K562 (cell line): ENCODE measurements at regions not wholly inside any gene's neighbourhood (a gene's known extent, or its start where the extent isn't known, plus 50 kb on each side); places are given as distances from the start of the nearest gene placed in this dataset.

Experiments
- ARID2 ChIP-seq: fragments of 450-650 bp; IDR thresholded peaks from 2 replicates; pipeline ENCODE4 v1.6.1; 2017; ENCODE audit warnings: antibody characterized with exemption, mild to moderate bottlenecking
- CREB1 ChIP-seq, 2 experiments: sonication (generic) in 1 of 2; formaldehyde crosslinking in 1 of 2; IDR thresholded peaks; 2 replicates each; pipeline versions ENCODE4 v1.6.1 to v1.8.0; 2012 to 2022; ENCODE audit warnings: inconsistent platforms in 1 of 2, mild to moderate bottlenecking in 1 of 2, missing genetic modification reagents in 1 of 2, moderate library complexity in 1 of 2
- FOXJ2 ChIP-seq: fragments of 200-800 bp; sonication (Bioruptor generic); IDR thresholded peaks from 2 replicates; pipeline ENCODE4 v1.6.1; 2016; ENCODE audit warnings: missing genetic modification characterization, missing compliant biosample characterization
- FOXM1 ChIP-seq, 2 experiments: fragments of 450-650 bp in 1 of 2; sonication (generic) in 1 of 2; formaldehyde crosslinking in 1 of 2; IDR thresholded peaks; 2 replicates each; pipeline versions ENCODE4 v1.6.1 to v1.9.0; 2017 to 2022; ENCODE audit warnings: low read depth in 2 of 2, mild to moderate bottlenecking in 2 of 2, missing genetic modification reagents in 1 of 2, moderate library complexity in 1 of 2
- MXI1 ChIP-seq: IDR thresholded peaks from 2 replicates; pipeline ENCODE4 v1.6.1; 2011; ENCODE audit warnings: low read depth, mild to moderate bottlenecking, improper control_type of control experiment, low read length
- MYNN ChIP-seq, 2 experiments: sonication (generic); formaldehyde crosslinking in 1 of 2; IDR thresholded peaks; 2 replicates each; pipeline versions ENCODE4 v1.5.0 to v1.6.1; 2016 to 2020; ENCODE audit warnings: antibody characterized with exemption in 1 of 2, missing genetic modification reagents in 1 of 2
- OTX1 ChIP-seq: fragments of 450-650 bp; formaldehyde crosslinking; IDR thresholded peaks from 2 replicates; pipeline ENCODE4 v1.4.0; 2022; ENCODE audit warnings: mild to moderate bottlenecking
- POLR2G ChIP-seq: fragments of 200-400 bp; formaldehyde crosslinking; IDR thresholded peaks from 2 replicates; pipeline ENCODE4 v1.6.1; 2017; ENCODE audit warnings: low read depth, mild to moderate bottlenecking, antibody characterized with exemption, low read length, moderate library complexity
- SREBF2 ChIP-seq: sonication (generic); formaldehyde crosslinking; IDR thresholded peaks from 2 replicates; pipeline ENCODE4 v1.4.0; 2020; ENCODE audit warnings: mild to moderate bottlenecking, missing genetic modification reagents
- TF ChIP-seq, protein P1 (sequence below), 3 experiments: IDR thresholded peaks in 2 of 3; conservative IDR thresholded peaks in 1 of 3; 2 replicates each; pipeline ENCODE4 v1.5.1; 2011 to 2012; ENCODE audit warnings: low read length in 3 of 3, mild to moderate bottlenecking in 3 of 3, control low read depth in 2 of 3, improper control_type of control experiment in 1 of 3, inconsistent platforms in 1 of 3, low read depth in 1 of 3, mixed read lengths in 1 of 3, moderate library complexity in 1 of 3; ENCODE audit not compliant: insufficient read depth in 2 of 3
- TF ChIP-seq, protein P2 (sequence below), 2 experiments: IDR thresholded peaks; 2 replicates each; pipeline ENCODE4 v1.6.1; 2012; ENCODE audit warnings: improper control_type of control experiment in 2 of 2, low read depth in 2 of 2, low read length in 2 of 2, borderline replicate concordance in 1 of 2
- TF ChIP-seq, protein P3 (sequence below): sonication (generic); formaldehyde crosslinking; IDR thresholded peaks from 2 replicates; pipeline ENCODE4 v1.8.0; 2022; ENCODE audit warnings: mild to moderate bottlenecking, missing genetic modification reagents

DNA sequence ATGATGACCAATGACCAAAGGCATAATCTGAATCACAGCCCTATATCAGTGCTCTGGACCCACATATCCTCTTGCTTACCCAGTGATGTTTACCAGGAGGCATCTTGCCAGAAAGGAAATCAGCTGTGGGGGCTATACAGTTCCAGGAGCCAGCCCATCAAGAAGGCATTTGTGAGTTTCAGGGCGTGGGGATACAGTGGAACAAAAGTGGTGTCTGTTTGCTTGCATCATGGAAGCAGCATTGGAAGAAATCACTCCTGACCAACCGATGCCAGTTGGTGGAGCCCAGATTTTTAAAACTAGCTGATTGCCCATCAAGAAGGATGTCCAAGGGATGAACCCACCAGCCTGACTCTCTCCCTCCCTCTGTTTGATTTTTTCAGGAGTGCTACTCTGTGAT lies 106.5 kb upstream of the EGFLAM start:
- TF ChIP-seq MYNN (IDR thresholded peaks at IDR 0.05): no peak
- no peak for TF ChIP-seq MYNN (CRISPR knock-in tag; IDR thresholded peaks at IDR 0.05)
- no peak for TF ChIP-seq OTX1
- TF ChIP-seq, protein P1, sequence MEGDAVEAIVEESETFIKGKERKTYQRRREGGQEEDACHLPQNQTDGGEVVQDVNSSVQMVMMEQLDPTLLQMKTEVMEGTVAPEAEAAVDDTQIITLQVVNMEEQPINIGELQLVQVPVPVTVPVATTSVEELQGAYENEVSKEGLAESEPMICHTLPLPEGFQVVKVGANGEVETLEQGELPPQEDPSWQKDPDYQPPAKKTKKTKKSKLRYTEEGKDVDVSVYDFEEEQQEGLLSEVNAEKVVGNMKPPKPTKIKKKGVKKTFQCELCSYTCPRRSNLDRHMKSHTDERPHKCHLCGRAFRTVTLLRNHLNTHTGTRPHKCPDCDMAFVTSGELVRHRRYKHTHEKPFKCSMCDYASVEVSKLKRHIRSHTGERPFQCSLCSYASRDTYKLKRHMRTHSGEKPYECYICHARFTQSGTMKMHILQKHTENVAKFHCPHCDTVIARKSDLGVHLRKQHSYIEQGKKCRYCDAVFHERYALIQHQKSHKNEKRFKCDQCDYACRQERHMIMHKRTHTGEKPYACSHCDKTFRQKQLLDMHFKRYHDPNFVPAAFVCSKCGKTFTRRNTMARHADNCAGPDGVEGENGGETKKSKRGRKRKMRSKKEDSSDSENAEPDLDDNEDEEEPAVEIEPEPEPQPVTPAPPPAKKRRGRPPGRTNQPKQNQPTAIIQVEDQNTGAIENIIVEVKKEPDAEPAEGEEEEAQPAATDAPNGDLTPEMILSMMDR (IDR thresholded peaks at IDR 0.05 in 2 of 3, conservative IDR thresholded peaks at IDR 0.05 in 1 of 3; ENCODE audit: insufficient read depth in 2 of 3, low read depth in 1 of 3, low read length in 3 of 3): no peak
- TF ChIP-seq POLR2G: no peak
- TF ChIP-seq FOXJ2 (tag): no peak
- TF ChIP-seq MXI1: no peak
- TF ChIP-seq ARID2: no peak
- TF ChIP-seq, protein P2, sequence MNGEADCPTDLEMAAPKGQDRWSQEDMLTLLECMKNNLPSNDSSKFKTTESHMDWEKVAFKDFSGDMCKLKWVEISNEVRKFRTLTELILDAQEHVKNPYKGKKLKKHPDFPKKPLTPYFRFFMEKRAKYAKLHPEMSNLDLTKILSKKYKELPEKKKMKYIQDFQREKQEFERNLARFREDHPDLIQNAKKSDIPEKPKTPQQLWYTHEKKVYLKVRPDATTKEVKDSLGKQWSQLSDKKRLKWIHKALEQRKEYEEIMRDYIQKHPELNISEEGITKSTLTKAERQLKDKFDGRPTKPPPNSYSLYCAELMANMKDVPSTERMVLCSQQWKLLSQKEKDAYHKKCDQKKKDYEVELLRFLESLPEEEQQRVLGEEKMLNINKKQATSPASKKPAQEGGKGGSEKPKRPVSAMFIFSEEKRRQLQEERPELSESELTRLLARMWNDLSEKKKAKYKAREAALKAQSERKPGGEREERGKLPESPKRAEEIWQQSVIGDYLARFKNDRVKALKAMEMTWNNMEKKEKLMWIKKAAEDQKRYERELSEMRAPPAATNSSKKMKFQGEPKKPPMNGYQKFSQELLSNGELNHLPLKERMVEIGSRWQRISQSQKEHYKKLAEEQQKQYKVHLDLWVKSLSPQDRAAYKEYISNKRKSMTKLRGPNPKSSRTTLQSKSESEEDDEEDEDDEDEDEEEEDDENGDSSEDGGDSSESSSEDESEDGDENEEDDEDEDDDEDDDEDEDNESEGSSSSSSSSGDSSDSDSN (IDR thresholded peaks at IDR 0.05; ENCODE audit: borderline replicate concordance in 1 of 2, low read depth in 2 of 2, low read length in 2 of 2): no peak
- TF ChIP-seq, protein P3, sequence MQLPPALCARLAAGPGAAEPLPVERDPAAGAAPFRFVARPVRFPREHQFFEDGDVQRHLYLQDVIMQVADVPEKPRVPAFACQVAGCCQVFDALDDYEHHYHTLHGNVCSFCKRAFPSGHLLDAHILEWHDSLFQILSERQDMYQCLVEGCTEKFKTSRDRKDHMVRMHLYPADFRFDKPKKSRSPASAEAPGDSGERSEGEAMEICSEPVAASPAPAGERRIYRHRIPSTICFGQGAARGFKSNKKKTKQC (CRISPR knock-in tag): no peak
- TF ChIP-seq FOXM1 (IDR thresholded peaks at IDR 0.05; ENCODE audit: low read depth): no peak
- TF ChIP-seq FOXM1 (CRISPR knock-in tag; IDR thresholded peaks at IDR 0.05; ENCODE audit: low read depth): no peak
- TF ChIP-seq CREB1 (IDR thresholded peaks at IDR 0.05): no peak
- no peak for TF ChIP-seq CREB1 (CRISPR knock-in tag; IDR thresholded peaks at IDR 0.05)
- no peak for TF ChIP-seq SREBF2 (CRISPR knock-in tag)
